ENCODE measurements at regions not wholly inside any gene's neighbourhood (a gene's known extent, or its start where the extent isn't known, plus 50 kb on each side); places are given as distances from the start of the nearest gene placed in this dataset.

DNA sequence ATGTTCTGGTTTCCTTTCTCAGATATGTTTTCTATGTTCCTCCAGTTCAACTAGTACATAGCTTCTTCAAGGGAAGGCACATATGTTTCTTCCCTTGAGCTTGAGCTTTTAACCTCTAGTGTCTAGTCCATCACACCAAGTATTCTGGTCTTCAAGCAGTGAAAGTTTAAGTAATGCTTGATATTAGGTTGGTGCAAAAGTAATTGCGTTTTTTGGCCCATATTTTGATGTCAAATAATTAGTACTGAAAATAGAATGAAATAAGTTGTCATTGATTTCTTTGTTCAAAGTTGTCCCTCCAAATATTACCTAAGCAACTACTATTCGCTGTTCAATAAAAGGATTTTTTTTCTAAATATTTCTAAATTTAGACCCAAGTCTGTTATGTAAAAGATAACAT, 146.7 kb upstream of the TSC22D2 start:
- no peak for TF ChIP-seq POLR2AphosphoS5 (IDR thresholded peaks at IDR 0.05; ENCODE audit: low read depth, low read length)
- TF ChIP-seq TAF1 (IDR thresholded peaks at IDR 0.05; ENCODE audit: borderline replicate concordance, low read depth, low read length) = no peak
- no peak for TF ChIP-seq POLR2A (IDR thresholded peaks at IDR 0.05; ENCODE audit: low read depth, low read length)

Data from GM12892 (cell line).